GM12874 (cell line): ENCODE measurements at regions not wholly inside any gene's neighbourhood (a gene's known extent, or its start where the extent isn't known, plus 50 kb on each side); places are given as distances from the start of the nearest gene placed in this dataset.

Experiments
- CTCF ChIP-seq: IDR thresholded peaks from 2 replicates; pipeline ENCODE4 v1.5.1; 2011; ENCODE audit warnings: low read depth, mild to moderate bottlenecking, control low read depth, low read length, moderate library complexity; ENCODE audit not compliant: insufficient read depth

GRCh38 chr1:69038379-69038778 lies 529.3 kb upstream of the LRRC7 start:
- TF ChIP-seq CTCF = no peak

- no peak for TF ChIP-seq CTCF
Observed at GRCh38 chr1:69045572-69045971, 522.1 kb upstream of the LRRC7 start.

- no peak for TF ChIP-seq CTCF
Observed at GRCh38 chr1:69055194-69055593, 512.5 kb upstream of the LRRC7 start.

GRCh38 chr1:69058454-69058853 lies 509.3 kb upstream of the LRRC7 start:
- TF ChIP-seq CTCF = no peak

GRCh38 chr1:69070660-69071373 lies 496.9 kb upstream of the LRRC7 start:
- no peak for TF ChIP-seq CTCF

GRCh38 chr1:69073176-69073575 lies 494.5 kb upstream of the LRRC7 start:
- no peak for TF ChIP-seq CTCF

- TF ChIP-seq CTCF = no peak
Observed at GRCh38 chr1:69076631-69077030, 491.1 kb upstream of the LRRC7 start.

- TF ChIP-seq CTCF = no peak
Observed at GRCh38 chr1:69077198-69077597, 490.5 kb upstream of the LRRC7 start.
